K562 (cell line): ENCODE measurements at regions not wholly inside any gene's neighbourhood (a gene's known extent, or its start where the extent isn't known, plus 50 kb on each side); places are given as distances from the start of the nearest gene placed in this dataset.

Experiments used
- ATAC-seq: fragments of 200-7000 bp; cut with Tn5 transposase; 3 replicates; pipeline ENCODE4 v1.9.1; 2020; ENCODE audit warnings: moderate library complexity
- BruUV-seq: library from RNA; stranded (reverse); fragments of 400-500 nt; replicated peaks from 2 replicates; lab custom pipeline; 2021; lab: Mats Ljungman, UMichigan
- CTCF ChIA-PET: fragments of 300-600 bp; formaldehyde crosslinking; extraction: SDS; loops from one replicate; lab custom pipeline; 2021; ENCODE audit warnings: low intra/inter-chr PET ratio; lab: Yijun Ruan, JAX
- POLR2A ChIA-PET: fragments of 300-600, 350-650 bp; sonication (Branson Sonifier 250); formaldehyde crosslinking; extraction: SDS; loops from one replicate; lab custom pipeline; 2021; ENCODE audit warnings: antibody characterized with exemption, inconsistent platforms; lab: Yijun Ruan, JAX
- DNase-seq, 4 experiments: peaks; one replicate each; pipeline versions ENCODE4 v3.0.0 to v3.0.0-alpha.2; 2011 to 2018; ENCODE audit warnings: low spot score in 3 of 4, mixed read lengths in 3 of 4; ENCODE audit errors: extremely low read depth in 1 of 4
- FAIRE-seq: peaks from 2 replicates; lab custom pipeline; 2011; peaks lifted over from hg19 to GRCh38; lab: Jason Lieb, UNC
- H2AFZ ChIP-seq: 2 replicates; pipeline ENCODE4 v1.6.0; 2011; ENCODE audit warnings: low read depth, low read length, control low read depth, inconsistent platforms
- H3K27ac ChIP-seq: fragments of 200-600 bp; 3 replicates; pipeline ENCODE4 v1.8.0; 2011; ENCODE audit warnings: low read depth, mild to moderate bottlenecking, control low read depth, inconsistent platforms, low read length, moderate library complexity, mixed read lengths; ENCODE audit errors: extremely low read depth
- H3K27me3 ChIP-seq, 2 experiments: fragments of 300-600 bp in 1 of 2; 2 replicates in 1 of 2; 3 replicates in 1 of 2; pipeline versions ENCODE4 v1.6.0 to v1.8.0; 2011; ENCODE audit warnings: inconsistent platforms in 2 of 2, low read length in 2 of 2, mild to moderate bottlenecking in 1 of 2, mixed read lengths in 1 of 2, moderate library complexity in 1 of 2; ENCODE audit not compliant: control insufficient read depth in 2 of 2, insufficient read depth in 2 of 2
- H3K36me3 ChIP-seq: fragments of 300-600 bp; 3 replicates; pipeline ENCODE4 v1.8.0; 2011; ENCODE audit warnings: mild to moderate bottlenecking, low read length, inconsistent platforms; ENCODE audit not compliant: control insufficient read depth, insufficient read depth
- H3K4me1 ChIP-seq, 2 experiments: fragments of 200-600 bp in 1 of 2; replicated peaks in 1 of 2; 2 replicates in 1 of 2; 3 replicates in 1 of 2; pipeline versions ENCODE4 v1.5.1 to v1.8.0; 2011; ENCODE audit warnings: inconsistent platforms in 2 of 2, low read length in 2 of 2, mild to moderate bottlenecking in 1 of 2, mixed read lengths in 1 of 2, moderate library complexity in 1 of 2; ENCODE audit not compliant: control insufficient read depth in 2 of 2, insufficient read depth in 2 of 2
- H3K4me2 ChIP-seq: 2 replicates; pipeline ENCODE4 v1.6.1; 2011; ENCODE audit warnings: low read length, control low read depth, inconsistent platforms, mixed read lengths; ENCODE audit not compliant: insufficient read depth
- H3K4me3 ChIP-seq: fragments of 200-600 bp; sonication (generic), shearing (Covaris generic); 2 replicates; pipeline ENCODE4 v1.5.1; 2016; ENCODE audit warnings: control low read depth, inconsistent platforms
- H3K79me2 ChIP-seq: fragments of 200-600 bp; 3 replicates; pipeline ENCODE4 v1.8.0; 2011; ENCODE audit warnings: low read length, inconsistent platforms; ENCODE audit not compliant: control insufficient read depth, insufficient read depth
- H3K9ac ChIP-seq, 2 experiments: 2 replicates each; pipeline versions ENCODE4 v1.6.0 to v1.6.1; 2011; ENCODE audit warnings: low read depth in 2 of 2, low read length in 2 of 2, control low read depth in 1 of 2, inconsistent platforms in 1 of 2, mild to moderate bottlenecking in 1 of 2, mixed read lengths in 1 of 2; ENCODE audit not compliant: insufficient read depth in 1 of 2
- H3K9me1 ChIP-seq: one replicate; pipeline ENCODE4 v1.6.0; 2011; ENCODE audit warnings: inconsistent platforms, mild to moderate bottlenecking, low read length, moderate library complexity; ENCODE audit not compliant: control insufficient read depth, insufficient read depth
- H3K9me3 ChIP-seq: replicated peaks from 2 replicates; pipeline ENCODE4 v1.5.1; 2011; ENCODE audit warnings: low read depth, low read length, inconsistent platforms; ENCODE audit not compliant: control insufficient read depth, insufficient read depth
- H4K20me1 ChIP-seq: replicated peaks from 2 replicates; pipeline ENCODE4 v1.6.1; 2011; ENCODE audit warnings: low read length, inconsistent platforms, mixed read lengths; ENCODE audit not compliant: control insufficient read depth, insufficient read depth
- IFI16 ChIP-seq: fragments of 250-450 bp; sonication (Bioruptor Pico); IDR thresholded peaks from 2 replicates; pipeline ENCODE4 v2.1.2; 2022; ENCODE audit warnings: mild to moderate bottlenecking, inconsistent platforms
- KAT7 ChIP-seq: sonication (generic); formaldehyde crosslinking; IDR thresholded peaks from 2 replicates; pipeline ENCODE4 v1.8.0; 2022; ENCODE audit warnings: missing genetic modification reagents, mild to moderate bottlenecking, borderline replicate concordance
- MCM7 ChIP-seq, 2 experiments: fragments of 450-650 bp; IDR thresholded peaks; 2 replicates each; pipeline ENCODE4 v1.6.1; 2016 to 2018
- MYC ChIP-seq, 2 experiments: fragments of 250-450 bp in 1 of 2; sonication (Bioruptor Pico) in 1 of 2; IDR thresholded peaks; 2 replicates each; pipeline versions ENCODE4 v1.5.1 to v1.6.1; 2012 to 2021; ENCODE audit warnings: low read depth in 2 of 2, borderline replicate concordance in 1 of 2, improper control_type of control experiment in 1 of 2, low read length in 1 of 2, mild to moderate bottlenecking in 1 of 2, moderate library complexity in 1 of 2
- RBM14 ChIP-seq: fragments of 200-400 bp; formaldehyde crosslinking; IDR thresholded peaks from 2 replicates; pipeline ENCODE4 v1.6.1; 2018; ENCODE audit warnings: low read depth, mild to moderate bottlenecking, low read length, moderate library complexity, borderline replicate concordance; ENCODE audit not compliant: insufficient read depth
- RFX1 ChIP-seq: fragments of 450-650 bp; IDR thresholded peaks from 2 replicates; pipeline ENCODE4 v1.6.1; 2016; ENCODE audit warnings: mild to moderate bottlenecking, moderate library complexity
- SPI1 ChIP-seq: IDR thresholded peaks from 2 replicates; pipeline ENCODE4 v1.6.1; 2011; ENCODE audit warnings: low read depth, low read length, control low read depth, borderline replicate concordance
- USF2 ChIP-seq: sonication (generic); formaldehyde crosslinking; IDR thresholded peaks from 2 replicates; pipeline ENCODE4 v1.5.0; 2020; ENCODE audit warnings: missing genetic modification reagents
- ZNF143 ChIP-seq: sonication (generic); formaldehyde crosslinking; IDR thresholded peaks from 2 replicates; pipeline ENCODE4 v1.9.0; 2022; ENCODE audit warnings: mild to moderate bottlenecking, missing genetic modification reagents
- ZNF239 ChIP-seq: fragments of 250-450 bp; sonication (Bioruptor Pico); IDR thresholded peaks from 2 replicates; pipeline ENCODE4 v1.4.0; 2020; ENCODE audit warnings: mild to moderate bottlenecking
- ZNF280A ChIP-seq: fragments of 450-650 bp; IDR thresholded peaks from 2 replicates; pipeline ENCODE4 v1.6.1; 2018; ENCODE audit warnings: mild to moderate bottlenecking, low read depth; ENCODE audit not compliant: partially characterized antibody
- ZNF449 ChIP-seq: fragments of 250-450 bp; sonication (Bioruptor Pico); IDR thresholded peaks from 2 replicates; pipeline ENCODE4 v1.8.0; 2022; ENCODE audit warnings: moderate library complexity, mild to moderate bottlenecking, inconsistent platforms
- ZNF57 ChIP-seq: fragments of 450-650 bp; formaldehyde crosslinking; IDR thresholded peaks from 2 replicates; pipeline ENCODE4 v1.4.0; 2020; ENCODE audit warnings: mild to moderate bottlenecking, moderate library complexity
- WGBS: fragments of 100-300 bp; shearing (Covaris generic); methylation state at CpG from one replicate; pipeline ENCODE4 v1.1.6; 2016; ENCODE audit warnings: low coverage, mixed read lengths; ENCODE audit not compliant: insufficient coverage; ENCODE audit errors: missing lambda C conversion rate; 5-methylcytosine and 5-hydroxymethylcytosine counted together
- in situ Hi-C: fragments of 300-500 bp; cut with MboI; formaldehyde crosslinking; loops from 4 replicates; pipeline ENCODE4 v1.15.0; 2018; ENCODE audit warnings: inconsistent platforms, mixed read lengths
- intact Hi-C: fragments of 100-400 bp; cut with micrococcal nuclease; formaldehyde crosslinking; loops from 2 replicates; pipeline ENCODE4 v1.14.2; 2022

- in situ Hi-C loops (no loop called here), intact Hi-C loops (no loop called here)
- Histone ChIP-seq H3K9me3 (no peaks in the 10 kb centered on the region; the same call in 1 of the 2 replicates), H3K9me1 (no peaks in the 10 kb centered on the region), H2AFZ (no peak overlapping the region), H3K4me3 (no peak overlapping the region), H4K20me1 (no peaks in the 10 kb centered on the region), H3K27me3 (no peaks in the 10 kb centered on the region), H3K4me2 (no peak overlapping the region), H3K9ac (no peak overlapping the region), H3K4me1 (no peaks in the 10 kb centered on the region), H3K79me2 (no peaks in the 10 kb centered on the region), H3K27ac (no peak overlapping the region), H3K36me3 (no peaks in the 10 kb centered on the region)
- DNase-seq (no peak), ATAC-seq (no peak), FAIRE-seq (no peak)
- ChIA-PET POLR2A (no interaction called here), CTCF (no interaction called here)
- no peak for TF ChIP-seq MYC (IDR thresholded peaks at IDR 0.05; ENCODE audit: low read depth, low read length)
- TF ChIP-seq MYC (CRISPR knock-in tag; IDR thresholded peaks at IDR 0.05; ENCODE audit: borderline replicate concordance, low read depth), result no peak
- TF ChIP-seq MCM7 (IDR thresholded peaks at IDR 0.05), result no peak
- no peak for TF ChIP-seq RBM14
- no peak for TF ChIP-seq ZNF57 (CRISPR knock-in tag)
- TF ChIP-seq SPI1, result no peak
- no peak for TF ChIP-seq IFI16 (CRISPR knock-in tag)
- no peak for TF ChIP-seq ZNF239
- TF ChIP-seq USF2 (CRISPR knock-in tag), result no peak
- TF ChIP-seq ZNF280A, result no peak
- no peak for TF ChIP-seq ZNF449 (CRISPR knock-in tag)
- TF ChIP-seq RFX1, result no peak
- TF ChIP-seq ZNF143, result no peak
- TF ChIP-seq KAT7 (CRISPR knock-in tag), result no peak
- 0% methylated on average over 1 of the region's 1 CpG for WGBS
- no TSS peak for BruUV-seq
Observed at GRCh38 chr11:29093416-29094120, 923.3 kb downstream of the KCNA4 start.
